B cell (primary cell): ENCODE measurements at regions not wholly inside any gene's neighbourhood (a gene's known extent, or its start where the extent isn't known, plus 50 kb on each side); places are given as distances from the start of the nearest gene placed in this dataset.

Source experiments
- ATAC-seq: fragments of 200-7000 bp; cut with Tn5 transposase; one replicate; pipeline ENCODE4 v1.10.0; 2021; ENCODE audit warnings: low read depth, mild to moderate bottlenecking, moderate number of reproducible peaks, moderate library complexity
- CTCF ChIA-PET: fragments of 350-600 bp; sonication (Branson Sonifier 250); formaldehyde crosslinking; loops from one replicate; lab custom pipeline; 2021; ENCODE audit warnings: antibody characterized with exemption, inconsistent platforms; lab: Charles Lee
- POLR2A ChIA-PET: fragments of 350-600 bp; sonication (Branson Sonifier 250); formaldehyde crosslinking; loops from one replicate; lab custom pipeline; 2021; ENCODE audit warnings: antibody characterized with exemption; lab: Charles Lee
- DNase-seq: peaks from one replicate; pipeline ENCODE4 v3.0.0; 2013
- H2AFZ ChIP-seq: 2 replicates; pipeline ENCODE4 v1.6.1; 2012; ENCODE audit warnings: mild to moderate bottlenecking, low read depth, low read length; ENCODE audit not compliant: insufficient read depth, poor library complexity, severe bottlenecking
- H3K27ac ChIP-seq, 2 donors: 1 replicate in 1 of 2; 2 replicates in 1 of 2; pipeline ENCODE4 v1.5.1; 2012 to 2013; ENCODE audit warnings: low read length in 2 of 2, mild to moderate bottlenecking in 2 of 2, moderate library complexity in 1 of 2
- H3K27me3 ChIP-seq, 4 experiments: fragments of 200-600 bp in 1 of 4; sonication (generic) in 1 of 4; replicated peaks in 1 of 4; 1 replicate in 2 of 4; 2 replicates in 2 of 4; pipeline versions ENCODE4 v1.6.1 to v1.7.0; 2013 to 2016; ENCODE audit warnings: low read length in 3 of 4, mild to moderate bottlenecking in 2 of 4, mixed read lengths in 1 of 4, moderate library complexity in 1 of 4; ENCODE audit not compliant: insufficient read depth in 4 of 4, control insufficient read depth in 3 of 4; ENCODE audit errors: control extremely low read depth in 1 of 4
- H3K36me3 ChIP-seq, 2 experiments: replicated peaks in 1 of 2; 1 replicate in 1 of 2; 2 replicates in 1 of 2; pipeline versions ENCODE4 v1.6.1 to v1.7.1; 2013; ENCODE audit warnings: low read length in 1 of 2; ENCODE audit not compliant: insufficient read depth in 2 of 2, control insufficient read depth in 1 of 2; ENCODE audit errors: control extremely low read depth in 1 of 2, extremely low read depth in 1 of 2
- H3K4me1 ChIP-seq, 2 donors: fragments of 200-600 bp in 1 of 2; sonication (generic) in 1 of 2; 1 replicate in 1 of 2; 2 replicates in 1 of 2; pipeline versions ENCODE4 v1.5.1 to v1.6.1; 2013 to 2017; ENCODE audit warnings: low read length in 2 of 2; ENCODE audit not compliant: control insufficient read depth in 2 of 2, insufficient read depth in 2 of 2
- H3K4me2 ChIP-seq: replicated peaks from 2 replicates; pipeline ENCODE3; 2012; ENCODE audit warnings: mild to moderate bottlenecking, low read depth, low read length; ENCODE audit not compliant: poor library complexity, severe bottlenecking
- H3K4me3 ChIP-seq, 5 experiments: fragments of 200-600 bp in 1 of 5; sonication (generic) in 1 of 5; 1 replicate in 3 of 5; 2 replicates in 2 of 5; pipeline versions ENCODE4 v1.5.1 to v1.7.0; 2011 to 2016; ENCODE audit warnings: low read length in 4 of 5, mild to moderate bottlenecking in 4 of 5, low read depth in 2 of 5, control low read depth in 1 of 5, moderate library complexity in 1 of 5; ENCODE audit not compliant: insufficient read depth in 1 of 5; ENCODE audit errors: control extremely low read depth in 1 of 5, extremely low read depth in 1 of 5
- H3K79me2 ChIP-seq: fragments of 200-600 bp; sonication (generic); one replicate; pipeline ENCODE4 v1.6.0; 2016; ENCODE audit warnings: low read length; ENCODE audit not compliant: control insufficient read depth, insufficient read depth
- H3K9ac ChIP-seq: fragments of 200-600 bp; sonication (generic); 2 replicates; pipeline ENCODE4 v1.6.1; 2017; ENCODE audit warnings: mild to moderate bottlenecking, low read length, moderate library complexity
- H3K9me3 ChIP-seq, 3 donors: one replicate each; pipeline versions ENCODE4 v1.6.1 to v1.7.1; 2013; ENCODE audit warnings: low read length in 2 of 3; ENCODE audit not compliant: control insufficient read depth in 2 of 3, insufficient read depth in 1 of 3; ENCODE audit errors: control extremely low read depth in 1 of 3
- H4K20me1 ChIP-seq: 2 replicates; pipeline ENCODE4 v1.6.0; 2012; ENCODE audit warnings: mild to moderate bottlenecking, low read length; ENCODE audit not compliant: insufficient read depth, control insufficient read depth, poor library complexity, severe bottlenecking
- H3K27ac Mint-ChIP-seq: one replicate; pipeline ENCODE4 v1.8.0; 2021; ENCODE audit warnings: mixed read lengths
- H3K27me3 Mint-ChIP-seq: one replicate; pipeline ENCODE4 v1.8.0; 2021; ENCODE audit warnings: mixed read lengths
- H3K4me1 Mint-ChIP-seq: one replicate; pipeline ENCODE4 v1.8.0; 2021; ENCODE audit warnings: mixed read lengths
- H3K4me3 Mint-ChIP-seq: one replicate; pipeline ENCODE4 v1.8.0; 2021; ENCODE audit warnings: mixed read lengths
- H3K9me3 Mint-ChIP-seq: one replicate; pipeline ENCODE4 v1.8.0; 2022; ENCODE audit warnings: mixed read lengths; ENCODE audit not compliant: insufficient read depth
- EZH2 ChIP-seq: IDR thresholded peaks from 2 replicates; pipeline ENCODE4 v1.6.1; 2012; ENCODE audit warnings: borderline replicate concordance, low read depth, mild to moderate bottlenecking, moderate library complexity, low read length; ENCODE audit not compliant: insufficient read depth, poor library complexity, severe bottlenecking
- WGBS: methylation state at CpG from one replicate; pipeline ENCODE4 v1.1.5; 2013; ENCODE audit warnings: missing lambda C conversion rate; ENCODE audit not compliant: insufficient coverage; 5-methylcytosine and 5-hydroxymethylcytosine counted together
- intact Hi-C: fragments of 100-400 bp; cut with micrococcal nuclease; formaldehyde crosslinking; loops from one replicate; pipeline ENCODE4 v1.10.0; 2022
- TF ChIP-seq, protein P1 (sequence below): fragments of 200-600 bp; IDR thresholded peaks from one replicate; pipeline ENCODE4 v1.8.0; 2022; ENCODE audit warnings: antibody characterized with exemption, mild to moderate bottlenecking

- Mint-ChIP-seq H3K9me3 (no peaks in the 10 kb centered on the region), H3K27ac (no peak overlapping the region), H3K4me1 (no peaks in the 10 kb centered on the region), H3K27me3 (no peaks in the 10 kb centered on the region), H3K4me3 (no peak overlapping the region)
- no peaks in the 10 kb centered on the region for H3K79me2 ChIP-seq
- H3K4me3 ChIP-seq: no peak overlapping the region
- ChIA-PET CTCF (no interaction called here), POLR2A (no interaction called here)
- no peak overlapping the region for H3K9ac ChIP-seq
- no peaks in the 10 kb centered on the region for H3K4me1 ChIP-seq
- H2AFZ ChIP-seq: no peak overlapping the region
- WGBS: 71% methylated on average over 2 of the region's 3 CpGs
- no peak overlapping the region for H3K27ac ChIP-seq
- ATAC-seq: no peak
- no peaks in the 10 kb centered on the region for H4K20me1 ChIP-seq
- TF ChIP-seq, protein P1, sequence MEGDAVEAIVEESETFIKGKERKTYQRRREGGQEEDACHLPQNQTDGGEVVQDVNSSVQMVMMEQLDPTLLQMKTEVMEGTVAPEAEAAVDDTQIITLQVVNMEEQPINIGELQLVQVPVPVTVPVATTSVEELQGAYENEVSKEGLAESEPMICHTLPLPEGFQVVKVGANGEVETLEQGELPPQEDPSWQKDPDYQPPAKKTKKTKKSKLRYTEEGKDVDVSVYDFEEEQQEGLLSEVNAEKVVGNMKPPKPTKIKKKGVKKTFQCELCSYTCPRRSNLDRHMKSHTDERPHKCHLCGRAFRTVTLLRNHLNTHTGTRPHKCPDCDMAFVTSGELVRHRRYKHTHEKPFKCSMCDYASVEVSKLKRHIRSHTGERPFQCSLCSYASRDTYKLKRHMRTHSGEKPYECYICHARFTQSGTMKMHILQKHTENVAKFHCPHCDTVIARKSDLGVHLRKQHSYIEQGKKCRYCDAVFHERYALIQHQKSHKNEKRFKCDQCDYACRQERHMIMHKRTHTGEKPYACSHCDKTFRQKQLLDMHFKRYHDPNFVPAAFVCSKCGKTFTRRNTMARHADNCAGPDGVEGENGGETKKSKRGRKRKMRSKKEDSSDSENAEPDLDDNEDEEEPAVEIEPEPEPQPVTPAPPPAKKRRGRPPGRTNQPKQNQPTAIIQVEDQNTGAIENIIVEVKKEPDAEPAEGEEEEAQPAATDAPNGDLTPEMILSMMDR: no peak
- no peak for TF ChIP-seq EZH2
- H3K27me3 ChIP-seq: no peaks in the 10 kb centered on the region
- intact Hi-C loops: no loop called here
- no peaks in the 10 kb centered on the region for H3K9me3 ChIP-seq
- no peak for DNase-seq
- no peak overlapping the region for H3K4me2 ChIP-seq
- H3K36me3 ChIP-seq: no peaks in the 10 kb centered on the region
Measured at GRCh38 chr2:84187258-84187657, 271.8 kb downstream of the SUCLG1 start.

DNA sequence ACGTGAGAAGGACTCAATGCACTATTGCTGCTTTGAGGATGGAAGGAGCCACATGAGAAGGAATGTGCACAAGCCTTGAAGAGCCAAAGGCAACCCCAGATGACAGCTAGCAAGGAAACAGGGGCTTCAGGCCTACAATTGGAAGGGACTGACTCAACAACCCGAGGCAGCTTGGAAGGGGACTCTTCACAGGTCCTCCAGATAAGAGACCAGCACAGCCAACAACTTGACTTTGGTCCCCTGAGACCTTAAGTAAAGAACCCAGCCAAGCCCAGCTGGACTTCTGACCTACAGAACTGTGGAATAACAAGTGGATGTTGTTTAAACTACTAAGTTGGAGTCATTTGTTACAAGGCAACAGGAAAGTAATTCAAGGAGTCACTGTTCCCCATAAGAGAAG, 277.2 kb downstream of the SUCLG1 start:
- intact Hi-C loops: no loop called here
- Mint-ChIP-seq H3K4me3 (no peak overlapping the region), H3K27ac (no peak overlapping the region), H3K27me3 (peaks cover 3% of the 10 kb centered on the region), H3K9me3 (no peaks in the 10 kb centered on the region), H3K4me1 (no peaks in the 10 kb centered on the region)
- ChIA-PET CTCF (no interaction called here), POLR2A (no interaction called here)
- DNase-seq: no peak
- no peak overlapping the region for H3K27ac ChIP-seq
- no peak overlapping the region for H2AFZ ChIP-seq
- no peak overlapping the region for H3K9ac ChIP-seq
- H3K27me3 ChIP-seq: no peaks in the 10 kb centered on the region
- no peaks in the 10 kb centered on the region for H3K9me3 ChIP-seq
- H3K4me1 ChIP-seq: no peaks in the 10 kb centered on the region
- H3K4me3 ChIP-seq: no peak overlapping the region
- H4K20me1 ChIP-seq: no peaks in the 10 kb centered on the region
- TF ChIP-seq EZH2: no peak
- TF ChIP-seq, protein P1: no peak
- H3K79me2 ChIP-seq: no peaks in the 10 kb centered on the region
- no peak for ATAC-seq
- H3K36me3 ChIP-seq: no peaks in the 10 kb centered on the region
- 53% methylated on average over 2 of the region's 2 CpGs for WGBS
- no peak overlapping the region for H3K4me2 ChIP-seq
